NOMO-1 (cell line): ENCODE measurements at regions not wholly inside any gene's neighbourhood (a gene's known extent, or its start where the extent isn't known, plus 50 kb on each side); places are given as distances from the start of the nearest gene placed in this dataset.

Source experiments
- DNase-seq, 2 experiments: peaks; one replicate each; lab custom pipeline; 2025; ENCODE audit not compliant: unreplicated experiment in 2 of 2; lab: John Stamatoyannopoulos, UW

DNA sequence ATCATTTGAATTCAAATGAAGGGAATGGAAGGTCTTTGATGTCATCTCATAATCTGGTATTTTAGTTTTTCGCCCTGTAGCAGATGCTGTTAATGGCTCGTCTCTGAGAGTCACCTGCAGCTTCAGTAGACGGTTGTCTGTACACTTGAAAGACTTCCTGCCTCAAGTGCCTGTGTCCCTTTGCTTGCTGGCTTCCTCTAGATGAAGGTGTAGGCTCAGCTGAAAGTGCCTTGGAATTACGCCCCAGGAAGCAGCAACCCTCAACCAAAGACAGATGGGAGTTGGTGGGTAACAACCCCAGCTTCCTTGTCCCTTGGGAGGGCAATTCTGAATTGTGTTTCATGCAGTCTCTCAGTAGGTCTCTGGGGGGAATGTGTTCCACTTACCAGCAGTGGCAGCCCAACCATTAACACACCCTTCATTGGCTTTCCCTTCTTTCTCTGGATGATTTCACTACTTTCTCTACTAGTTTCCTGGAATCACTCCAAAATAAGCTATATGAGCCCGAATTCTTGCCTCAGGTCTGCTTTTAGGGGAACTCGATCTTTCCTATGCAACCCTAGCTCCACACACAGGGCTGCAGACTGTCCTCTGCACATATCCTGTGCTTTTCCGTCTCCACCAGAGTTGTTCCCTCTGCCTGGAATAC lies 395.6 kb downstream of the DMAC1 start:
- no peak for DNase-seq

DNA sequence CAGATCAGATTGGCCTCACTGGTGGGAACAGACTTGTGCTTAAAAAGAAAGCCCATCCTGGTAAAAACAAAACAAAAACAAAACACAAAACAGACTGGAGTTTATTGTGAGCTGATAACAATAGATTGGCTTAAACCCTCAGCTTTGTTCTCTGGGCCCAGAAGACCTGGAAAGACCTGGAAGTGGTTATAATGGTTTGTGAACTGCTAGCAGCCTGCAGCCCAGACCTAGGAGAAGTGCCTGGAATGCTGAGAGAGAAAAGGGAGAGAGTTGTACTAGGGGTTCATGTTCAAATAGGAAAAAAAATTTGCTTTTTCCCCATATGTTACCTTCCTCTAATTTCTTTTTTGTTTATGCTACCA lies 396.6 kb downstream of the DMAC1 start:
- no peak for DNase-seq

DNA sequence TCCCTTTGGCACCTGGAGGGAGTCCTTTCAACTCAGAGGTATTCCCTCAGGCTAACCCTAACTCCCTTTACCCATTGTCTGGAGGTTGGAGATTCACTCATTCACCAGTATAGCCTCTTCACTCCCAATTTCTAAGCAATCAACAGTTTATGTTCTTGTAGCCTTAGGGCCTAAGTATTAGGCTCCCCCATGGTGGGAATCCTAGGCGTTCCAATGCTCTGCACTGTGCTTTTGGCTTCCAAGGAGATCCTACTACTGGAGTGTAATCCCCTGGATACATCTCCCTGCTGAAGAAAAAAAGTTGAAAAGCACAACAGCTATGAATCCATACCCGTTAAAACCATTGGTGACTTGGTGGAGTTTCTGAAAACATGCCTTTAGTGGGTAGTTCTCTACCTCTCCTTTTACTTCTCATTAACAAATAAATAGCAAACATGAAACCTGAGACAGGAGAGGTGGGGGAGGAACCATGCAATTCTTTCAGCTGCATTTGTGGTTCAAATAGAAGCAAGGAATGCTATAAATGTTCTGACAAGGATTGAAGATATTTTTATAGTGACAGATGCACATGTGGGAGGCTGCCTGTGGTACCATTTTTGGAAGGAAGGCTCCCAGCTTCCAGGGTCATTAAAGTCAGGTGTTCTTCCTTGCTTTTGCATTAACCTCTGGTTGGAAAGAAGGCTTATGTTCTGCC lies 397.1 kb downstream of the DMAC1 start:
- DNase-seq, result no peak

DNA sequence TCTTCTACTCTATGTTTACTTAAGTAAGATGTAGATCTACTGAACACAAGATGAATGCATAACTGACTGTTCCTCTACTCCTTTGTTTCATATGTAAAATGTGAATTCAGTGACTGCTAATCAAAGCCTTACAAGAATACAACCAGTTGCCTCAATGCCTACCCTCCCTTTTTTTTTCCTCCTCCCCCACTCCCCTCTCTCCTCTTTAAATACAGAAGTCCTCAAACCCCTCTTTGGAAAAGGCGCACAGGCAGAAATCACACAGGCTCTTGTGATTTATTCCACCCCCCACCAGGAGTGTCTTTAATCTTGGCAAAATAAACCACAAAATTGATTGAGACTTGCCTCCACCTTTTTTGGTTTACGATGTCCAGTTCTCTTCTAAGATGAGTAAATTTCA lies 398.5 kb downstream of the DMAC1 start:
- no peak for DNase-seq

DNA sequence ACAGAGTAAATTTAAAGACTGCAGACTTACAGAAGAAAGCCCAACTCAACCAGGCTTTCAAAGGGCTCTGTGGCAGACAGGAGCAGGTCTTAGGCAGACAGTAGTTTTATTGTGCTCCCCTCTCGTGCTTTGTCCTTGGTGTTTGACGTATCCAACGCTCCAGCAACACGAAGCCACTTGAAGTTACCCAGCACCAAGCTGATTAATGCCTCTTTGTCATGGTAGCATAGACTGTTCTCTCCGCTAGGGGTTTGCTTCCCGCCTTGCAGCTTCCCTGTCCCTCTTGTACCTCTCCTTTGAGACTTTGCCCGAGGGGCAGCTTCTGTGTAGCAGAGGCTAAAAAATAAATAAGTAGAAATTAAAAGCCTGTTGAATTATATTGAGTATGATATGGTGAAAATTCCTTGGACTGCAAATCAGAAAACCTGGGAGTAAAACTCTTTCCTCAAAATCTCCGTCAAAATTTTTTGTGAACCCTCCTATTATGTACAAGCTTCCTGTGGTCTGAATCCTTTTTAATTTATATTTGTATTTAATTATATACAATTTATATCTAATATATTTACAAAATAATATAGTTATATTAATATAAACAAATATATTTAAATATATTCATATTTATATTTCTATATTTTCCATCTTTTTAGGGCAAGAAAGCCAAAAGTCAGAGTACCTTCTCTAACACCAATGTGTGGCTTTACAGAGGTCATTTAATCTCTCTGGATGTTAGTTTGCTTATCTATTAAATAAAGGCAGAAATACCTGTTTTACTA lies 405.4 kb downstream of the DMAC1 start:
- no peak for DNase-seq

DNA sequence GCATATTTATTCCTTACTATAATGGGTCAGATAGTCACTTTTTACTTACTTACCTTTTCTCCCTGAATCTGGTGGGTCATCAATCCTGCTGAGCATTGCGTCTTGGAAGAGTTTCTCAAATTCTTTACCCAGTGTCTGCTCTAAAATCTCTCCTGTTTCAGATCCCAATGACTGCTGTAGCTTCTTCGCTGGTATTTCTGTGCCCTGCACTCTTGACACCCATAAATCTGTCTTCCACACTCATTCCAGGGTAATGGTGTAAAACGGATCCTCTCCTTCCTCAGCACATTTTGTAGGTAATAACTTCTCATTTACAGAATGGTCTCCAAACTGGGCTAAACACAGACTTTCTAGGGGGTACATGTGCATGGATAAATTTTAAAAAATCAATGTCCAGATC lies 407.4 kb downstream of the DMAC1 start:
- no peak for DNase-seq

DNA sequence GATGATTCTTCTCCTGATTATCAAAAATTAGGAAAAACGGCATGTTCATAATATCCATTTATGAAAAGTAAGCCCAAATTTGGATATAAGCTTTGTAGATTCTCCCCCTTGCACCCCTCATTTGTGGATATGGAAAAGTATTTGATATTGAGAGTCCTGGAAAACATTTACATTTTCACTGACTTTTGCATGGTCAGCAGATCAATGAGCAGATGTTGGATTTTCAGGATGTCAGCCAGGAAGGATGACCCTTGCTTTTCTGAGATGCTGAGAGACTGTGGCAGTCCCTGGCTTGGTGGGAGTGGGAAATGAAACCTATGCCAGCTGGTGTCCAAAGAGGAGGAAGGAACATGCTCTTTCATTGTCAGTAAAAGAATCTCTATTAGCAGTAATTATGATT lies 410.8 kb downstream of the DMAC1 start:
- DNase-seq, result no peak

DNA sequence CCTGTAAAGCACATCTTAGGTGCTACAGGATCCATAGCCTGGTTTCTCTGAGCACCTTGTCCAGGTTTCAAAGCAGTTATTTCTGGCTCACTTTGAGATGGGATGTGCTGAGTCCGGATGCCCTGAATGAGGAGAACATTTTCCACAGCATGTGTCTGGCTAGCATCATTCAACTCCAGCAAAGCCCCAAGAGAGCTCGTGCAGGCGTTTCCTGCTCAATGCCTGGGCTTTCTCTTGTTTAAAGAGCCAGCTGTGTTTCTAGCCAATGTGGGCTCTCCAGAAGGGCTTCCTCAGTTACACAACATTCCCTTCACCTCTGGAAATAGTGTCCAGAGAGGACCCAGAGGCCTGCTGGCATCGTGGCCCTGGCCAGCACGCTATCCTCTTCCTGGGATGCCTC lies 411.7 kb downstream of the DMAC1 start:
- no peak for DNase-seq

DNA sequence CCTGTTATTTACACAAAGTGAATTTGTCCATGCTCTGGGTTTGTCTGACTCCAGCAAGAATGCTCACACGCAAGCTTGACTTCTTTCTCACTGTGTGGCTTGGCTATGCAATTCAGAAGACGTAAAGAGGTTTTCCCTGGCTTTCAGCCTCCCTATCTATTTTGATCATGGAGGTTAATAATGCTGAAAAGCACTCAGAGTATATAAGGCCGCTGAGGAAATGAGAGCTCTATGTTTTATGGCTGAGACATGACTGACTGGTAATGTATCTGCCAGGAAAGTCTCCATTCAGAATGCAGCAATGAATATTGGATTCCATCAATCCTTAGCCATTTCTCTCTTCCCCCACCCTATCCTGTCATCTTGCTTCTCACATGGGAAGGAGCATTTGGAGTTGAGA lies 417.3 kb downstream of the DMAC1 start:
- no peak for DNase-seq

DNA sequence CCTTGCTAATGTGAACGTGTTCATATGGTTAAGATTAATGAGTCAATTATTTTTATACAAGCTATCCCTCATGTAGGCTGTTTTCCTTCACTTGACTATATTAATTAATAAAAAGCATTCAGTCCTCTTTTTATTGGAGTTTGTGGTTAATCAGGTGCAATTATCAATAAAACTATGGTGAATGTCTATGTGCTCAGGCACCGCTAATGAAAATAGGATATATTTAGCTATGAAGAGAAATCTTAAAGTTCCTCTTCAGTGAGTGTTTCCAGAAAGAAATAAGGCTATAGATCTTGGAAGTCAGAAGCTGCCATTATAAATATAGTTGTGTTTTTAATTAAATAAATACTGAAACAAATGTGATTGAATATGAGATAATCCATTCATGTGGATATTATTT lies 422.1 kb downstream of the DMAC1 start:
- no peak for DNase-seq

DNA sequence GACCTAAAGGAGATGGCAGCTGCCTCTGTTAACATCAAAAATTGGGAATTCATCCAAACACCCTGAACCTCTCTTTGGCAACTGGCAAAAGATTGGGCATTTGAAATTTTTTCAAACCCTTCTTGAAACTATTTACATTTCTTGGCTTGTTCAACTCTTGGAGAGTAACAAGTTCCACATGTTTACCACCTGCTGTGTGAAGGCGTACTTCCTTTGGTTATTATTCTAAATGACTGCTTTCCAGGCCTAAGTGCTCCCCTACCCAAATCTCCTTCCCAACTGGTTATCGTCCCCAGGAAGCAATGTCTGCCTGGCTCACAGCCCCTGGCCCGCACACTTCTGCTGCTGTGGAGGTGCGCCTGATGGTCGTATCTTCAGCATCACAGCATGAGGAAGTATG lies 422.7 kb downstream of the DMAC1 start:
- DNase-seq, result no peak

DNA sequence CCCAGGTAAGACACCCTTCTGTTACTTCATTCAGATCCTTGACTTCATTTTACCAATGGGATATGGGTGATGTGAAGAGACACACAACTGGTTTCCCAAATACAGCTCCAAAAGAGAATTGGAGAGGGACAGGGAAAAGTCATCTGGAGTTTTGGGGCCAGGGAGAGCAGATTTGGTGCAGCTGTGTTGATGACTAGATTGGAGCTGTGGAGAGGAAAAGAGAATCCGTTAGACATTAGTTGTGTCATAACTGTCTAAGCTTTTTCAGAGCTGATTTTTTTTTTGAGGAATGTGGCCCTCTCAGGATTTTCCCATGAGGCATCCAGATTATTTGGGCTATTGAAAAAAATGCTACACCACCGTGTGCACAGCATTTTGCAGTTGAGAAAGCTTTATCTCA lies 423.4 kb downstream of the DMAC1 start:
- no peak for DNase-seq

DNA sequence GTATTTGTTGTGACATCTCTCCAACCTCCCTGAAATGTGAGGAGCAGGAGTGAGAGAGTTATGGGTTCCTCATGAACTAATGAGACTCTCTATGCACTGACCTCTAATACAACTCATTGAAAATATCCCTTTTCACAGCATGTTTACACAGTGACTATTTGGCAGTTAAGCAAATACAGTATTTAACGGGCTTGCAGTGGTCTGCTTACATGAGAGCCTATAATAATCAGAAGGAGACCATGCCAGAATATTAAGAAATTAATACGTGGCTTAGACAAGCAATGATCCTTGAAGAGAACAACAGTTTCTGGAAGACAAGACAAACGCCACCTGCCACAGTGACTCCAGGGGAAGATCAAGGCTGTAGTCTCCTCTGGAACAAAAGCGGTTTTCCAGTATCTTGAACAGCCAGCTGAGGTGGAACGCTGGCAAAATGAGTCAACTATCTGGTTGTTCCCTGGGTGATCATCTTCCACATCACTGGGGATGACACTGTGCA lies 424.5 kb downstream of the DMAC1 start:
- DNase-seq, result no peak

DNA sequence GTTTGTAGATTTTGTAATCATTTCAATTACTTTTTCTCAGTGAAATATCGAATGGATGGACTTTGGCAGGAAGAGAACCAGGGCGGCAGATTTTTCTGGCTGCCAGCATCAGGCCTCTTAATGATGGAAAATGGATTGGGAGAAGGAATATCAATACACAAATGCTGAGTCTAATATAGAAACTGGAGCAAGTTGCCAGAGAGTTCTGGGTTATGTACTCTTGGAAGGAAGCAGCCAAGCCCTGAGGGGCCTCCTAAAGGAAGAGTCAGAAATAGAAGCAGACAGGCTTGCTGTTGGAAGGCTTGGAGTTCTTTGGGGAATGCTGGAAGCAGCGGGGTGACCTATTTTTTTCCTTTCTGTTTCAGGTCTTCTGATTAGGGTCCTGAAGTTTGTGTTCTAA lies 428.6 kb downstream of the DMAC1 start:
- no peak for DNase-seq

DNA sequence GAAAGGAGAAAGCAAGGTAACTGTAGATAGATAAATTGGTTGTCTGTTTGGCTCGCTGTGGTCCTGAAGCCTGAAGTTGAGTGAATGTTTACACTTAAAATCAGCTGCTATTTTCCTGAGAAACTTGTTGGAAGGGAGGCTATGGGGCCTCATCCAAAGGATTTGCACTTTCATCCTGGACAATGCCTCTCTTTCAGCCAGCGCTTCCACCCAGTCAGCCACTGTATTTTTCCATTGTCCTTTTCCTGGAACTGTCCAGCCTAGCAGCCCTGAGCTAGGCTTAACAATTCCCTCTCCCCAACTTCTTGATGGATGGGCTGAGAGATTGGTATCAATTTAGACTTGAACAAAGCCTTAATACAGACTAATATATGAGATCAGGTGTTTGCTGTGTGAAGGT lies 429.2 kb downstream of the DMAC1 start:
- DNase-seq, result no peak

DNA sequence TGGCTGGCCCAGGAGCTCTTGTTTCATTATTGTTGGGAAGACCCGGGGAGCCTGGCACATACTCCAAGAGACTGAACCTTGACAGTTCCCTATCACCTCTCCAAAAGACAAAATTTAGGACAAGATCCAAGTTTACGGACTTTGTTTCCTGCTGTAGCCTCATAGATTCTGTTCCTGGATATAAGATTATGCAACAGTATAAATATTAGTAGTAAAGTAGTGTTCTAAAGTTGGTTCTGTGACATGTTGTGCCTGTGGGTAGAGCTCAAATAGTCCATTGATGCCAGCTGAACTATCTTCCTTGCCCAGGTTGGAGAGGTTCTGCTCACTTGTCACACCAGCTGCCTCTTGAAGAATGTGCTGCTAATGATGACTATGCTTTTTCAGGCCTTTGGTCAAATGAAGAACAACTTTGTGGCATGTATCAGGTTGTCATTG lies 430.2 kb downstream of the DMAC1 start:
- DNase-seq, result no peak

DNA sequence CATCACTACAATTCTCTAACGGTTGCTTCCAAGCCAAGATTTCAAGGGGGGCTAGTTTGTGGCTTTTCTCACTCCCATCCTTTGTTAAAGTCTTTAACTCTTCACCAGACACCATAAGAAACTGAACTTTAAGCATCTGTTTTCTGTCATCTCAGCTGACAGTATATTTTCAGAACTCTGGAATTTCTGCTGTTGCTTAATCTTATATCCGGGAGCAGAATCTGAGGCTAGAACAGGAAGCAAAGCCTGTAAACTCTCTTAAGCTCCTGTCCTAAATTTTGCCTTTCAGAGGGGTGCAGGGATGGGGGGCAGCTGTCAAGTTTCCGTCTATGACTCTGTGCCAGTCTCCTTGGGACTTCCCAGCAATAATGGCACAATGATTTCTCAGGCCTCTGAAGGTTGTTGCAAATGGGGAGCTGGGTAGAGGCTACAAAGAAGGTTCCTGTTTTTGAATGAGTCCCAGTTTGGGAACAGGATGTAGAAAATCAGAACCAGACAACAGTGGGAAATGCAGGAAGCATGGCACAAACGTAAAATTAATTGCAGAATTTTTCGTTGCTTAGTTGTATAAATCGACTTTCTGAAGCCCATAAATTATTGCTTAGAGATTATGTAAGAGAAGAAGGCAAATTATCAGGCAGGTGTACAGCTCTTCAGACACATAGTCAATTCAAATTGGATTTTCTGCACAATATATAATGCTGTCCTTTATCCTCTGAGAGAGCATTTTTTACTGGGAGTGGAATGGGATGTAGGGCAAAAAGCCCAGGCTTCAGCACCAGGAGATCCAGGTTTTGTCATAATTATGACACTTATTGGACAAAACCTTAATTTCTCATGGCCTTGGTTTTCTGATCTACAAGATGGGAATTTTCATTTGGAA lies 430.9 kb downstream of the DMAC1 start:
- DNase-seq, result no peak

DNA sequence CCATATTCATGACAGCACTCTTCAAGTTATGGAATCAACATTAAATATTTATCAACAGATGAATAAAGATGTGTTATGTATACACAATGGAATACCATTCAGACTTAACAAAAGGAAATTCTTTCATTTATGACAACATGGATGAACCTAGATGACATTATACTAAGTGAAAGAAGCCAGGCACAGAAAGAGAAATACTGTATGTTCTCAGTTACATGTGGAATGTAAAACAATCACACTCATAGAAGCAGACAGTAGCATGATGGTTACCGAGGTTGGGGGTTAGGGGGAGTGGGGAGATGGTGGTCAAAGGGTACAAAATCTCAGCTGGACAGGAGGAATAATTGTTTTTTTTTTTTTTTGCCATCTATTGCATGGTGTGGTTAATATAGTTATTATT lies 431.9 kb downstream of the DMAC1 start:
- no peak for DNase-seq

DNA sequence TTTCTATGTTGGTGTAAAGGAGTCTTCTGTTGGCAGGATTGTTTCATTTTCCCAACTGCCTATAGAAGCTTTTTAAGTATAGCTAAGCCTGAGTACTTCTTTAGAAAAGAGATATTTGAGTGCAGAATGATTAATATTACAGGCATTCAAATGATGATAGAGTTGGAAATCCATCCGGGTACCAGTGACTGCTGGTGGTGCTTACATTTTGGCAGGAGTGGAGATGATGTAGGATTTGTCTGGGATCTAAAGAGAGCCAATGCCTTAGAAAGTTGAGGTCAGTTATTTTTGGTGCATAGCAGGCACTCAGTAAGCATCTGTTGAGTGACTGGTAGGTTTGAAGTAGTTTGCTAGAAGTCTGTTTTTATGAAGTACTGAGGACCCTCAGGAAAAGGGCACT lies 433.5 kb downstream of the DMAC1 start:
- no peak for DNase-seq

DNA sequence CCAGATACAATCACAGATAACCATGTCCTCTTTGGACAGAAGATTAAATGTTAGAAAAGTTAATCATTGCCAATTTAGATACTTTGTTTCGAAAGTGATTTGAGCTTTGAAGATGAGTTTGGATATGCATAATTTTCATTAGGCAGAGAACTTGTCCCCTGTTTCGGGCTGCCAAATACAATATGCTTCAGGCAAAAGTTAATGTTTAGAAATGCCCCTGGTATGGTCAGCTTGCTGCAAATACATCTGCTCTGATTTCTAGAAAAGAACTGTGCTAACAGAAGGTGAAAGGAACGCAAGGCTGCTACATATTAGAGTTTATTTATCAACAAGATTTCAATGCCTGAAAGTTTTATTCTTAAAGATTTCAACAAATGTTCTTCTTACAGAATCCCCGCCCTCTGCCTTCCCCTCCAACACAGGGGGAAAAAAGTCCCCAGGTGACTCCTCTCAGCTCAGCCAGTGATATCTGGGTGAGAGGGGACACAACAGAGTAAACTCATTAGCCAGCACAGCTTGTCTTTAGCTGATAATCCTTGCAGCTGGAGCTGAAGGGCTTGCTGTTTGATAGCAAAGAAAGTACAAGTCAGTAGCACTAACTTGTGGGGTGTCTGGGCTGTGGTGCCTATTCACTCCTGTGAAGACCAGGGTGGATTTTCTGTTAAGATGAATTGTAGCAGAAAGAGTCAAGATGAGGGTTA lies 435.7 kb downstream of the DMAC1 start:
- no peak for DNase-seq
